GM23338 (cell line): ENCODE measurements at regions not wholly inside any gene's neighbourhood (a gene's known extent, or its start where the extent isn't known, plus 50 kb on each side); places are given as distances from the start of the nearest gene placed in this dataset.

Source experiments
- ATAC-seq: fragments of 200-7000 bp; cut with Tn5 transposase; 3 replicates; pipeline ENCODE4 v1.9.1; 2020
- DNase-seq: peaks from one replicate; pipeline ENCODE4 v3.0.0-alpha.2; 2015; ENCODE audit warnings: low spot score
- H2AFZ ChIP-seq: fragments of 200-600 bp; sonication (generic); 2 replicates; pipeline ENCODE4 v1.8.0; 2016; ENCODE audit warnings: antibody characterized with exemption, mild to moderate bottlenecking, moderate library complexity
- H3F3A ChIP-seq: fragments of 200-600 bp; sonication (generic); replicated peaks from 2 replicates; pipeline ENCODE4 v1.8.0; 2017; ENCODE audit warnings: antibody characterized with exemption, mixed run types, low read depth
- H3K27ac ChIP-seq: fragments of 200-600 bp; sonication (generic); 2 replicates; pipeline ENCODE4 v1.6.1; 2016; ENCODE audit warnings: low read depth
- H3K27me3 ChIP-seq: fragments of 200-600 bp; sonication (generic); 2 replicates; pipeline ENCODE4 v1.8.0; 2016; ENCODE audit warnings: mild to moderate bottlenecking, mixed run types, moderate library complexity; ENCODE audit not compliant: insufficient read depth
- H3K36me3 ChIP-seq: fragments of 200-600 bp; sonication (generic); 2 replicates; pipeline ENCODE4 v1.8.0; 2016; ENCODE audit warnings: mild to moderate bottlenecking; ENCODE audit not compliant: insufficient read depth
- H3K4me1 ChIP-seq: fragments of 200-600 bp; sonication (generic); 2 replicates; pipeline ENCODE4 v1.8.0; 2016; ENCODE audit warnings: mild to moderate bottlenecking, moderate library complexity; ENCODE audit not compliant: insufficient read depth
- H3K4me2 ChIP-seq: fragments of 200-600 bp; sonication (generic); 2 replicates; pipeline ENCODE4 v1.7.1; 2017; ENCODE audit warnings: mixed run types
- H3K4me3 ChIP-seq: fragments of 200-600 bp; sonication (generic); 2 replicates; pipeline ENCODE4 v1.6.1; 2016; ENCODE audit warnings: mixed run types
- H3K79me2 ChIP-seq: fragments of 200-600 bp; sonication (generic); replicated peaks from 2 replicates; pipeline ENCODE4 v1.8.0; 2017; ENCODE audit warnings: mild to moderate bottlenecking; ENCODE audit not compliant: insufficient read depth
- H3K9me2 ChIP-seq: fragments of 200-600 bp; sonication (generic); 2 replicates; pipeline ENCODE4 v1.8.0; 2017; ENCODE audit not compliant: insufficient read depth
- H4K20me1 ChIP-seq: fragments of 200-600 bp; sonication (generic); replicated peaks from 2 replicates; pipeline ENCODE4 v1.8.0; 2017; ENCODE audit warnings: mild to moderate bottlenecking; ENCODE audit not compliant: insufficient read depth
- H3K27ac Mint-ChIP-seq: 2 replicates; pipeline ENCODE4 v1.8.0; 2020; ENCODE audit warnings: inconsistent platforms, mild to moderate bottlenecking, moderate library complexity, mixed read lengths
- H3K27me3 Mint-ChIP-seq: 3 replicates; pipeline ENCODE4 v1.8.0; 2022; ENCODE audit warnings: low read depth, mild to moderate bottlenecking, moderate library complexity, mixed read lengths, inconsistent platforms; ENCODE audit not compliant: insufficient read depth, poor library complexity
- H3K36me3 Mint-ChIP-seq: 3 replicates; pipeline ENCODE4 v1.8.0; 2021; ENCODE audit warnings: low read depth, mild to moderate bottlenecking, inconsistent platforms, moderate library complexity, mixed read lengths
- H3K4me1 Mint-ChIP-seq: 3 replicates; pipeline ENCODE4 v1.8.0; 2020; ENCODE audit warnings: mild to moderate bottlenecking, inconsistent platforms, mixed read lengths
- H3K4me3 Mint-ChIP-seq: 3 replicates; pipeline ENCODE4 v1.8.0; 2021; ENCODE audit warnings: moderate library complexity, mild to moderate bottlenecking, inconsistent platforms, mixed read lengths
- H3K9me3 Mint-ChIP-seq: 3 replicates; pipeline ENCODE4 v1.8.0; 2020; ENCODE audit warnings: moderate library complexity, mild to moderate bottlenecking, inconsistent platforms, mixed read lengths
- EZH2 ChIP-seq: fragments of 200-600 bp; sonication (generic); IDR thresholded peaks from one replicate; pipeline ENCODE4 v1.8.0; 2017; ENCODE audit warnings: antibody characterized with exemption, mild to moderate bottlenecking, low read depth; ENCODE audit not compliant: unreplicated experiment
- EZH2phosphoT487 ChIP-seq: fragments of 200-600 bp; sonication (generic); IDR thresholded peaks from one replicate; pipeline ENCODE4 v1.8.1; 2018; ENCODE audit warnings: antibody characterized with exemption; ENCODE audit not compliant: unreplicated experiment
- JUNB ChIP-seq: IDR thresholded peaks from one replicate; pipeline ENCODE4 v1.6.1; 2016; ENCODE audit warnings: antibody characterized with exemption; ENCODE audit not compliant: unreplicated experiment
- POLR2AphosphoS5 ChIP-seq: IDR thresholded peaks from 2 replicates; pipeline ENCODE4 v1.6.1; 2016; ENCODE audit warnings: antibody characterized with exemption, low read depth
- ZNF114 ChIP-seq: fragments of 250-450 bp; sonication (Bioruptor Pico); IDR thresholded peaks from 2 replicates; pipeline ENCODE4 v1.5.0; 2020; ENCODE audit warnings: mild to moderate bottlenecking, moderate library complexity
- ZNF331 ChIP-seq: fragments of 250-450 bp; sonication (Bioruptor Pico); IDR thresholded peaks from 2 replicates; pipeline ENCODE4 v1.5.0; 2020; ENCODE audit warnings: low read depth, mild to moderate bottlenecking, moderate library complexity
- TF ChIP-seq, protein P1 (sequence below): IDR thresholded peaks from one replicate; pipeline ENCODE4 v1.6.1; 2018; ENCODE audit warnings: antibody characterized with exemption; ENCODE audit not compliant: unreplicated experiment
- TF ChIP-seq, protein P2 (sequence below), 2 experiments: fragments of 200-600 bp in 1 of 2; sonication (generic) in 1 of 2; conservative IDR thresholded peaks; 2 replicates each; pipeline versions ENCODE4 v1.5.1 to v1.6.1; 2016 to 2017; ENCODE audit warnings: antibody characterized with exemption in 2 of 2, low read depth in 2 of 2, mild to moderate bottlenecking in 2 of 2, moderate library complexity in 1 of 2
- TF ChIP-seq, protein P3 (sequence below): IDR thresholded peaks from 2 replicates; pipeline ENCODE4 v1.6.1; 2016; ENCODE audit warnings: antibody characterized with exemption

DNA sequence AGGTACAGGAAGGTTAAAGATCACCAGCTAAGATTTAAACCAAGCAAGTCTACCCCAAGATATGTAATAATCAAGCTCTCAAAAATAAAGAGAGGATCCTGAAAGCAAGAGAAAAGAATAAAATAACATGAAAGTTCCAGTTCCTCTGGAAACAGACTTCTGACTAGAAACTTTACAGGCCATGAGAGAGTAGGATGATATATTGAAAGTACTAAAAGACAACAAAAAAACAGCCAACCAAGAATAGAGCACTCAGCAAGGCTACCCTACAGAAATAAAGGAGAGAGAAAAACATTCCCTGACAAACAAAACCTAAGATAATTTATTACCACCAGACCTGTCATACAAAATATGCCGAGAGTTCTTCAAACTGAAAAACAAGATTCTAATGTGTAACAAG, 450.5 kb downstream of the ARAP2 start:
- no peaks in the 10 kb centered on the region for H3K4me1 ChIP-seq
- no peaks in the 10 kb centered on the region for H3F3A ChIP-seq
- no peaks in the 10 kb centered on the region for H3K79me2 ChIP-seq
- no peak overlapping the region for H3K4me2 ChIP-seq
- H3K9me3 Mint-ChIP-seq = peaks cover 23% of the 10 kb centered on the region
- H3K36me3 ChIP-seq = no peaks in the 10 kb centered on the region
- H4K20me1 ChIP-seq = no peaks in the 10 kb centered on the region
- H3K27me3 Mint-ChIP-seq = no peaks in the 10 kb centered on the region
- H3K27ac ChIP-seq = no peak overlapping the region
- no peak for DNase-seq
- no peaks in the 10 kb centered on the region for H3K27me3 ChIP-seq
- no peak for ATAC-seq
- H3K27ac Mint-ChIP-seq = no peak overlapping the region
- no peak overlapping the region for H2AFZ ChIP-seq
- H3K9me2 ChIP-seq = peaks cover 4% of the 10 kb centered on the region
- TF ChIP-seq JUNB (no peak), ZNF114 (CRISPR knock-in tag) (no peak), ZNF331 (CRISPR knock-in tag) (no peak)
- TF ChIP-seq, protein P1, sequence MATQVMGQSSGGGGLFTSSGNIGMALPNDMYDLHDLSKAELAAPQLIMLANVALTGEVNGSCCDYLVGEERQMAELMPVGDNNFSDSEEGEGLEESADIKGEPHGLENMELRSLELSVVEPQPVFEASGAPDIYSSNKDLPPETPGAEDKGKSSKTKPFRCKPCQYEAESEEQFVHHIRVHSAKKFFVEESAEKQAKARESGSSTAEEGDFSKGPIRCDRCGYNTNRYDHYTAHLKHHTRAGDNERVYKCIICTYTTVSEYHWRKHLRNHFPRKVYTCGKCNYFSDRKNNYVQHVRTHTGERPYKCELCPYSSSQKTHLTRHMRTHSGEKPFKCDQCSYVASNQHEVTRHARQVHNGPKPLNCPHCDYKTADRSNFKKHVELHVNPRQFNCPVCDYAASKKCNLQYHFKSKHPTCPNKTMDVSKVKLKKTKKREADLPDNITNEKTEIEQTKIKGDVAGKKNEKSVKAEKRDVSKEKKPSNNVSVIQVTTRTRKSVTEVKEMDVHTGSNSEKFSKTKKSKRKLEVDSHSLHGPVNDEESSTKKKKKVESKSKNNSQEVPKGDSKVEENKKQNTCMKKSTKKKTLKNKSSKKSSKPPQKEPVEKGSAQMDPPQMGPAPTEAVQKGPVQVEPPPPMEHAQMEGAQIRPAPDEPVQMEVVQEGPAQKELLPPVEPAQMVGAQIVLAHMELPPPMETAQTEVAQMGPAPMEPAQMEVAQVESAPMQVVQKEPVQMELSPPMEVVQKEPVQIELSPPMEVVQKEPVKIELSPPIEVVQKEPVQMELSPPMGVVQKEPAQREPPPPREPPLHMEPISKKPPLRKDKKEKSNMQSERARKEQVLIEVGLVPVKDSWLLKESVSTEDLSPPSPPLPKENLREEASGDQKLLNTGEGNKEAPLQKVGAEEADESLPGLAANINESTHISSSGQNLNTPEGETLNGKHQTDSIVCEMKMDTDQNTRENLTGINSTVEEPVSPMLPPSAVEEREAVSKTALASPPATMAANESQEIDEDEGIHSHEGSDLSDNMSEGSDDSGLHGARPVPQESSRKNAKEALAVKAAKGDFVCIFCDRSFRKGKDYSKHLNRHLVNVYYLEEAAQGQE = no peak
- TF ChIP-seq, protein P2, sequence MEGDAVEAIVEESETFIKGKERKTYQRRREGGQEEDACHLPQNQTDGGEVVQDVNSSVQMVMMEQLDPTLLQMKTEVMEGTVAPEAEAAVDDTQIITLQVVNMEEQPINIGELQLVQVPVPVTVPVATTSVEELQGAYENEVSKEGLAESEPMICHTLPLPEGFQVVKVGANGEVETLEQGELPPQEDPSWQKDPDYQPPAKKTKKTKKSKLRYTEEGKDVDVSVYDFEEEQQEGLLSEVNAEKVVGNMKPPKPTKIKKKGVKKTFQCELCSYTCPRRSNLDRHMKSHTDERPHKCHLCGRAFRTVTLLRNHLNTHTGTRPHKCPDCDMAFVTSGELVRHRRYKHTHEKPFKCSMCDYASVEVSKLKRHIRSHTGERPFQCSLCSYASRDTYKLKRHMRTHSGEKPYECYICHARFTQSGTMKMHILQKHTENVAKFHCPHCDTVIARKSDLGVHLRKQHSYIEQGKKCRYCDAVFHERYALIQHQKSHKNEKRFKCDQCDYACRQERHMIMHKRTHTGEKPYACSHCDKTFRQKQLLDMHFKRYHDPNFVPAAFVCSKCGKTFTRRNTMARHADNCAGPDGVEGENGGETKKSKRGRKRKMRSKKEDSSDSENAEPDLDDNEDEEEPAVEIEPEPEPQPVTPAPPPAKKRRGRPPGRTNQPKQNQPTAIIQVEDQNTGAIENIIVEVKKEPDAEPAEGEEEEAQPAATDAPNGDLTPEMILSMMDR (conservative IDR thresholded peaks at IDR 0.05; ENCODE audit: low read depth in 2 of 2) = no peak
- TF ChIP-seq, protein P3, sequence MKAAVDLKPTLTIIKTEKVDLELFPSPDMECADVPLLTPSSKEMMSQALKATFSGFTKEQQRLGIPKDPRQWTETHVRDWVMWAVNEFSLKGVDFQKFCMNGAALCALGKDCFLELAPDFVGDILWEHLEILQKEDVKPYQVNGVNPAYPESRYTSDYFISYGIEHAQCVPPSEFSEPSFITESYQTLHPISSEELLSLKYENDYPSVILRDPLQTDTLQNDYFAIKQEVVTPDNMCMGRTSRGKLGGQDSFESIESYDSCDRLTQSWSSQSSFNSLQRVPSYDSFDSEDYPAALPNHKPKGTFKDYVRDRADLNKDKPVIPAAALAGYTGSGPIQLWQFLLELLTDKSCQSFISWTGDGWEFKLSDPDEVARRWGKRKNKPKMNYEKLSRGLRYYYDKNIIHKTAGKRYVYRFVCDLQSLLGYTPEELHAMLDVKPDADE = no peak
- H3K4me3 ChIP-seq = no peak overlapping the region
- H3K36me3 Mint-ChIP-seq = peaks cover 13% of the 10 kb centered on the region; the same call in 2 of the 3 replicates
- H3K4me1 Mint-ChIP-seq = no peaks in the 10 kb centered on the region
- no peak overlapping the region for H3K4me3 Mint-ChIP-seq

DNA sequence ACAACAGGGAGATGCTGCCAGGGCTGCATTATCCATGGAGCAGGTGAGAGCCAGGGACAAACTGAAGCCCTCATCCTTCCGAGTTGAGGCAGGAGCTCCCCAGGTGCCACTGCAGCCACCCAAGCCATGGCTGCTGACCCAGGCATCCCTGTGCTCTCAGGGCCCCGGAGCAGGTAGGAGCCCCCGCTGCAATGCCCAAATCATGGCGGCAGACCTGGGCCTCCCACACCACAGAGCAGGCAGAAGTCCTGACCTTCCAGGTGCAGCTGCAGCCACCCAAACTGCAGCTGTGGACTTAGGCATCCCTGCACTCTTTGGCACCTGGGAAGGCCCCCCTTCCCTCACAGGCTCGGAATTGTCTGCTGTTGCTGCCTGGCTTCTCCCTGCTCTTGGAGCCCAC, 443.6 kb downstream of the ARAP2 start:
- Histone ChIP-seq H3F3A (no peaks in the 10 kb centered on the region), H3K4me1 (no peaks in the 10 kb centered on the region), H3K4me2 (no peak overlapping the region), H3K79me2 (no peaks in the 10 kb centered on the region), H3K27me3 (no peaks in the 10 kb centered on the region), H4K20me1 (no peaks in the 10 kb centered on the region), H3K27ac (no peak overlapping the region), H2AFZ (no peak overlapping the region), H3K4me3 (no peak overlapping the region), H3K9me2 (peaks cover 12% of the 10 kb centered on the region), H3K36me3 (no peaks in the 10 kb centered on the region)
- Mint-ChIP-seq H3K27me3 (no peaks in the 10 kb centered on the region), H3K4me3 (no peak overlapping the region), H3K4me1 (no peaks in the 10 kb centered on the region), H3K9me3 (peaks cover 31% of the 10 kb centered on the region), H3K27ac (no peak overlapping the region), H3K36me3 (peaks cover 18% of the 10 kb centered on the region; the same call in 2 of the 3 replicates)
- ATAC-seq (no peak), DNase-seq (no peak)
- no peak for TF ChIP-seq ZNF114 (CRISPR knock-in tag)
- TF ChIP-seq ZNF331 (CRISPR knock-in tag) = no peak
- no peak for TF ChIP-seq EZH2phosphoT487
- TF ChIP-seq EZH2 = no peak
- TF ChIP-seq, protein P2 (conservative IDR thresholded peaks at IDR 0.05; ENCODE audit: low read depth in 2 of 2) = no peak
- TF ChIP-seq, protein P3 = no peak
- TF ChIP-seq POLR2AphosphoS5 = no peak
